HG02970 (cell line): ENCODE measurements at regions not wholly inside any gene's neighbourhood (a gene's known extent, or its start where the extent isn't known, plus 50 kb on each side); places are given as distances from the start of the nearest gene placed in this dataset.

Experiments
- ATAC-seq: cut with Tn5 transposase; IDR thresholded peaks from one replicate; pipeline ENCODE4 v1.9.1; 2021; ENCODE audit warnings: mild to moderate bottlenecking, moderate library complexity, moderate number of reproducible peaks; ENCODE audit not compliant: unreplicated experiment, low FRiP score

- ATAC-seq, result no peak
These were observed 664.3 kb upstream of the B3GALT2 start for GRCh38 chr1:193850745-193851144.

DNA sequence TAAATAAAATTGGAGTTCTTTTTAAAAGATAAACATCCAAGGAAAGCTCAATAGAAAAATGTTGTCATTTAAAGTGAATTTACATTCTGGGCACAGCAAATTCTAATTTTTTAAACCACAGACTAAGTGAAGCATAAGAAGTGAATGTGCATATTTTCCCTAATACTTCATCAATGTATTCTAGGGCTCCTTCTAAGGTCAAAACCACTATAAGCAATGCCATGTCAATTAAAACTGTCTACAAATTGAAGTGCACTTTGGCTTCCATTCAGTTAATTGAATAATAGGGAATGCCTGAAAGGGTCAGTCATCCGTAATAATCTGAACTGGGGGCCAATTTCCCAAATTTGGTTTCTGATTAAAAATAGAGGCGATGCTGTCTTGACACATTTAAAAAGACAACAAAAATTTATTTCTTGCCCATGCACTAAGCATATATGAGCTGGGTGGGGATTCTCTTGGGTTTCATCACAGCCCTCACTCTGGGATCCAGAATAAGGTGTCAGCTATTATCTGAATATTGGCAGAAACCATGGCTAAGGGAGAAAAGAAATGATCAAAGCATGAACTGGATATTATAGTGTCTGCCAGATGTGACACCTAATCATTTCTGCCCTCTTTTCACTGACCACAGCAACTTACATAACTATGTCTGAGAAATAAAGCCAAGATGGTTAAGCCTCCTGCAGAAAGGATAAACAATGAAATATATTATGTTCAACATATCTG, 660.6 kb upstream of the B3GALT2 start:
- ATAC-seq, result no peak

DNA sequence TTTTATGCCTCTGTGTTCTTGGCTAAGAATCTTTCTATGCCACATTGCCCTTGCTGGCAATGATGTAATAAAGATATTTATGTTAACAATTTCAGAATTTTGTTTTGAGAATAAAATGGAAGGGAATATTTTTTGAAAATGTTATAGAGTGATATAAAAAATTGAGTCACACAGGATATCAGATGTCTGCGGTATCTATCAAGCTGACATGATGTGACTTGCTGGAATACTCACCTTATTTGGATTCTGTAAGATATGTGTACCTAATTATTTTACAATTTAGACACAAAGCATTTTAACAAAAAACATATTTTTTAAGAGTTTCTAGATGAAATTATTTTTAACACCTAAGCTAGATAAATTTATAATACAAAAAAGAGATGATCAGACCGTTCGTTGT, 660.0 kb upstream of the B3GALT2 start:
- ATAC-seq, result no peak

GRCh38 chr1:193841857-193842256, 655.4 kb upstream of the B3GALT2 start:
- no peak for ATAC-seq

- no peak for ATAC-seq
These were observed 645.1 kb upstream of the B3GALT2 start for GRCh38 chr1:193831465-193831864.

GRCh38 chr1:193827516-193827915, 641.1 kb upstream of the B3GALT2 start:
- no peak for ATAC-seq

GRCh38 chr1:193819376-193819775, 633.0 kb upstream of the B3GALT2 start:
- ATAC-seq, result no peak

- ATAC-seq, result no peak
These were observed 620.8 kb upstream of the B3GALT2 start for GRCh38 chr1:193807208-193807607.

DNA sequence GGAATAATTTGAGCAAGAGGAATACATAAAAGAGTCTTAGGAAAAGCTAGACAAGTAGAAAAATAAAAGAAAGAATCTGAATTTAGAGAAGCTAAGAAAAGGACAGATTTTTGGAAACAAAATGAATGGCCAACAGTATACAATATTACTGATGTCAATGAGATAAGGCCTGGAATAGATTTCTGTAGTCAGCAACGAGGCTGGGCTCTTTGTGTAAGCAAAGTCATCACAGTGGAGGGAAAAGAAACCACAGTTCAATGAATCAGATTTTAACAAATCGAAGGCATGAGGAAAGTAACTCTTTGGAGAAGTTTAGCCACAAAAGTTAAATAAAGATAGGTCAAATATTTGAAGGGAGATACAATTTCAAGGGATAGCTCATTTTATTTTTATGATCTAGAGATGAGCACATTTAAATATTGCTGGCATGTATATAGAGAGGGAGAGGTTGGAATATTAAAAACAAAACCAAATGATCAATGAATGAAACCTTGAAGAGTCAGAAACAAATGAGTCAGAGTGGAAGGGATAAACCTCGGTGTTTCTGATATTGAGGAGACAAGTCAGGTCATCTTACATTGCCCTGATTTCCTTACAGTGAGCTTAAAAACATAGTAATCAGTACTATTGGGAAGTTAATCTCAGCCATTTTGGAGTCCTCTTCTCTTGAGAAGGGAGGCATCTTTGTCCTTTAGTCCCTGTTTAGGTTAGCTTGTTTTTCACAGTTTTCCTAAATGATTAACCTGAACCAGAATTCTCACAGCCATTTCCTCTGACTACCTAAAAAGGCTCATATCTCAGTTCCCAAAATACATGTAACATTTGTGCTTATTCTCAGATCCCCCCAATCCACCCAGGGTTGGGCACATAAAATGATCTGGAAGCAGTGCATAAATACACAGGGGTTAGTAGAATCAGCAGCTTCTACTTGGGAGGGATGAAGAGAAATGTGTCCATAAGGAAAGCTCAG, 620.0 kb upstream of the B3GALT2 start:
- peak; percentile 50 for ATAC-seq

- no peak for ATAC-seq
These were observed 613.7 kb upstream of the B3GALT2 start for GRCh38 chr1:193799948-193800690.

DNA sequence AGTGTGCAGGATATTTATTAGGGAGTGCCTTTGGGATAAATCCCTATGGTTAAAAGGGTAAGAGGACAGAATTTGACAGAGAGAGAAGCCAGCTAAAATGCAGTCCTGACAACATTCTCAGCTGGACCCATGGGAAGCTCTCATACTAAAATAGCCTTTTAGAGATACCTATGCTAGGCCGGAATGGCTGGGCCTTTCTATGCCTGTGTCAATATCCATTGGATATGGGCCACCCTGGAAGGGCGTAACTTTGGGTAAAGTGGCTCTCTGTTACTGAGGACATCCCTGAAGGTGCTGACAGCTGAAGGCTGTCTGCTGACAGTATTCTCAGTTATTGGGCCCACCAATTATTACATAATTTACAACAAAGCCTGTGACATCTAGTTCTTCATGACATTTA, 613.0 kb upstream of the B3GALT2 start:
- ATAC-seq, result no peak

DNA sequence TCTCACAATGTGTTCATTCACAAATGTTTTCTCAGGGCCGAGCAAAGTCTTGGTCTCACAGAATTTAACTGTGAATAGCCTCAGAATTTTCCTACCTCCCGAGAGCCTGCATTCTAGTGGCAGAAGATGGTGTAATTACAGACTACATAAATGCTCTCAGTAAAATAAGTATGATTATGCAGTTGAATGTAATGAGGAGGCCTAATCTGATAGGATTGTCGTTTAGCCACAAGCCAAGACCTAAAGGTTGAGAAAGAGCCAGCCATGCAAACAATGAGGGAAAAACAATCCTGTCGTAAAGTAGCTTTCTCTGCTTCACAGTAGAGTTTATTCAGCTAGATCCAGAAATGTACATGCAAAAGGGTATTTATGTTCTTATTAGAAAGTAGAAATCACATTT, 607.8 kb upstream of the B3GALT2 start:
- ATAC-seq, result no peak

DNA sequence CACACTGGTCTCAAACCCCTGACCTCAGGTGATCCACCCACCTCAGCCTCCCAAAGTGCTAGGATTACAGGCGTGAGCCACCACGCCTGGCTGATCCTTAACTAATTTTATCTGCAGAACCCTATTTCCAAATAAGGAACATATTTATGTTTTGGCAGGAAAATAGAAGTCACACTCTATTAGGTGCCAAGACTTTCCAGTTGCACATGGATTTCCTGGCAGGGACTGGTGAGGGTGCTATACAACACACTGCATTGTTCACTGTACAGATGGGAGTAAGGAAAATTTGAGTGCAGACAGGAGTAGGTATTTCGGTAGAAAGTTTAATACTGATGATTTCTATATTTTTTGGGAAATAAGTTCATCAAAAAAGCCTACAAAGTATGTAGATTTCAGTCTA, 605.3 kb upstream of the B3GALT2 start:
- no peak for ATAC-seq

- ATAC-seq, result no peak
These were observed 600.6 kb upstream of the B3GALT2 start for GRCh38 chr1:193787061-193787460.

GRCh38 chr1:193785850-193786420, 599.5 kb upstream of the B3GALT2 start:
- ATAC-seq, result no peak

- no peak for ATAC-seq
These were observed 588.3 kb upstream of the B3GALT2 start for GRCh38 chr1:193774536-193775323.

- no peak for ATAC-seq
These were observed 585.2 kb upstream of the B3GALT2 start for GRCh38 chr1:193771596-193771995.

GRCh38 chr1:193769651-193770050, 583.2 kb upstream of the B3GALT2 start:
- ATAC-seq, result no peak

- ATAC-seq, result no peak
These were observed 581.5 kb upstream of the B3GALT2 start for GRCh38 chr1:193767886-193768285.

DNA sequence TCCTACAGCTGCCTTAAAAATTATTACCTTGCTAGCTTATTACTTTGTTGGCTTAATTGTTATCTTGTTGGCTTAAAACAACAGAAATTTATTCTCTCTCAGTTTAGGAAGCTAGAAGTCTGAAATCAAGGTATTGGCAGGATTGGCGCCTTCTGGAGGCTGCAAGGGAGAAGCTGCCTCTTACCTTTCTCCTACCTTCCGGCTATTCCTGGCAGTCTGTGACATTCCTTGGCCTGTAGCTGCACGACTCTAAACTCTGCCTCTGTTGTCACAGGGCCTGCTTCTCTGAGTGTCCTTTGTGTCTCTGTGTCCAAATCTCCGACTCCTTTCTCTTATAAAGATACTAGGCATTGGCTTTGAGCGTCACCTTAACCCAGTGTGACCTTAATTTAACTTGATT, 579.9 kb upstream of the B3GALT2 start:
- ATAC-seq, result no peak
